HG03135 (cell line): ENCODE measurements at regions not wholly inside any gene's neighbourhood (a gene's known extent, or its start where the extent isn't known, plus 50 kb on each side); places are given as distances from the start of the nearest gene placed in this dataset.
"Not testable (repeated sequence)": the region's sequence is repeated elsewhere in the genome, so short reads cannot be mapped to it uniquely, and the experiment has no call there.

Source experiments
- ATAC-seq: cut with Tn5 transposase; IDR thresholded peaks from one replicate; pipeline ENCODE4 v1.9.1; 2021; ENCODE audit warnings: mild to moderate bottlenecking, moderate library complexity; ENCODE audit not compliant: unreplicated experiment

- no peak for ATAC-seq
Observed at GRCh38 chr16:66036793-66037715, 329.4 kb upstream of the CDH5 start.

DNA sequence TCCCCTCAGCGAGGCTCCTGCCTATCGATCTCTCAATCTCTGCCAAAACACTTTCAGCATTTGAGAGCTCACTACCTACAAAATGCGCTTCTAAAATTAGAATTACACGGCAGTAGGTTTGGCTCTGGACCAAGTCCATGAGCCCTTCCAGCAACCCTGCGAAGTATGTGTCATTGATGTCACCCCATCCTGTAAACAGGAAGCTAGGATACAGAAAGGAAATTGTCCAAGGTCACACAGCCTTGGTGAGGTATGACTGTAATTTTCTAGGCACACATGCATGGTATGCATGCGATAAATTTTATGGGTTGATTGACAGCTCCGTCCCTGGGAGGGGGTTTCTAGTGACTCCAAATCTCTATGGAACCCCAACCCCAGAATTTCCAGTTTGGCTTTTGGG, 330.3 kb upstream of the CDH5 start:
- no peak for ATAC-seq

DNA sequence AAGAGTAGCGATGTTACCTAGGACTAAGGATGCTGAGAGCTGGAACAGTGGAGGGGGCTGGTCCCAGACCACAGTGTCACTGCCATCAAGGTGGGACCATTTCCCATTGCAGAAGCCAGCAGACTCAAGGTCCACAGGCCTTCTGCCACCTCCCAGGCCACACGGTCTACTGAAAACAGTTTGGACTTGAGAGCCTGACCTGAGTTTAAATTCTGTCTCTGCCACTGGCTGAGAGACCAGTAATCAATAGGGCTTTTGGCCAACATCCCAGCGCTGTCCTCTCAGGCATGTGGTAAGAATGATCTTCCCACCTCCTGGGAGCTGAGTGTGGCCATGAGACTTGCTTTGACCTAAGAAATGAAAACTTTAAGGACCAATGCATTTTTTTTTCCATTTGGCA, 331.4 kb upstream of the CDH5 start:
- ATAC-seq, result no peak

- ATAC-seq, result no peak
Observed at GRCh38 chr16:66032841-66033240, 333.6 kb upstream of the CDH5 start.

- no peak for ATAC-seq
Observed at GRCh38 chr16:66030036-66030435, 336.5 kb upstream of the CDH5 start.

GRCh38 chr16:66028510-66029216, 337.8 kb upstream of the CDH5 start:
- ATAC-seq, result no peak

- no peak for ATAC-seq
Observed at GRCh38 chr16:66026787-66027330, 339.6 kb upstream of the CDH5 start.

DNA sequence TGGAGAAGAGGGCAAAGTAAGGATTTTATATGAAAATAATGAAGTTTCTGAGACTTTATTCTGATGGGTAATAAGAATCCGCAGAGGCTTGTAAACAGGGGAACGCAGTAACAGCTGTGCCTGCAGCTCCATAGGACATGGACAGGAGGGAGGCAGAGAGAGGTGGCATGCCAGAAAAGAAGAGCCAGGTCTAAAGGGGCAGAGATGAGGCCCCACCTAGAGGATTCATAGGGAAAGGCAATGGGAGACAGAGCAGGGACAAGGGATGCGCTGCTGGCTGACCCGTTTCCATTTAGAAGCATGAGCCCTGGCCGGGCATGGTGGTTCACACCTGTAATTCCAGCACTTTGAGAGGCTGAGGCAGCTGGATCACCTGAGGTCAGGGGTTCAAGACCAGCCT, 340.3 kb upstream of the CDH5 start:
- ATAC-seq, result no peak

- ATAC-seq, result no peak
Observed at GRCh38 chr16:66025751-66026150, 340.7 kb upstream of the CDH5 start.

DNA sequence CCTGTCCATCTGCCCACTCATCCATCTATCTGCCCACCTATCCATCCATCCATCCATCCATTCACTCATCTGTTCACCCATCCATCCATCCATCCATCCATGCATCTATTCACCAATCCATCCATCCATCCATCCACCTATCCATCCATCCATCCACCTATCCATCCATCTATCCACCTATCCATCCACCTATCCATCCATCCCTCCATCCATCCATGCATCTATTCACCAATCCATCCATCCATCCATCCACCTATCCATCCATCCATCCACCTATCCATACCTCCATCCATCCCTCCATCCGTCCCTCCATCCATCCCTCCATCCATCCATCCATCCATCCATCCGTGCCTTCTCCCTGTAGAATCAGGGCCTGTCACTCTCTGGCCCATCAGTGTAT, 341.9 kb upstream of the CDH5 start:
- not testable (repeated sequence) for ATAC-seq

DNA sequence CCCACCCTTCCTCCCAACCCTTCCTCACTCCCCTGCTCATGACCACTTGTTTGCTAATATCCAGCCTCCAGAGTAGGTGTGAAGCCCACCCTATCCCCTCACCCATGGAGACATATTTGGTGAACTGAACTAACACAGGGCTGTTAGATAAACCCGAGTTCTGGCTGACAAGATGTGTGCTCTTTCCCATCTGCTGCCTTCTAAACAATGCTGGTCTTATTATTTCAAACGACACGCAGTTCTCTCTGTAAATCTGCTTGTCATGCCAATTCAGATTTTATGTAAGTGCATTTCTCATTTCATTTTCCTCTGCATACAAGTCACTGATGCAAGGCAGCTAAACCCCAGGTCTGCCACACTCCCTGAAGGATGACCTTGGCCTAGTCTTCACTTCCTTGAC, 343.0 kb upstream of the CDH5 start:
- ATAC-seq, result no peak

DNA sequence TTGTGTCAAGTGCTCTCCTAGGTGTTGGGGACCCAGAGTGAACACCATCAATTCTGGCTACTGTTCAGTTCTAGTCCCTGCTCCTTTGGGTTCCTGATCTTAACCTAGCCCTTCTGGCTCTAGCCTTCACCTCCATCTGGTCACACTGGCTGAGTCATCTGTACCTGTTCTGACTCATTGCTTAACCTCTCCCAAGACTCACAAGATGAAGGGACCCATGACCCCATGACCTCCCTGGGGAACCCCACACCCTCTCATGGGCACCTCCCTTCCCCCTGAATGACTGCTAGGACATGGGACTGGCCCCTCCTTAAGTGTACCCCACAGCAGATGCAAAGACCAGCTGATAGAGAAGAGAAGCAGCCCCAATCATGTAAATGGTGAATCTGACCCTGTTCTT, 345.8 kb upstream of the CDH5 start:
- ATAC-seq, result no peak

DNA sequence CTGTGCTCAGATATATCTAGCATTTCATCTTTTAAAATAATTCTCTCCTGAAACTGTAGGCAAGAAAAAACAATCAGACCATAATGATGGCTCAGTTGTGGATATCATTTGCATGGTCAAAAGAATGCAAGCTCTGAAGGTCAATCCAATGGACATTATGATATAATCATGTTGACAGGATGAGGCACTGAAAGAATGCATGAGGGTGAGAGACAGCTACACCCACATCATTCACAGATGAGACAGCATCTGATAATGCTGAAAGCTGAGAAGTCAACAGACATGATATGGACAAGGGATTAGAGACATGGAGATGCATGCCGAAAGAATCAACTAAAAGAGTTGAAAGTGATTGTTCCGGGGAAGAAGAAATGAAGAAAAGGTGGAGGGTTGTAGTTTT, 346.4 kb upstream of the CDH5 start:
- ATAC-seq, result no peak

- ATAC-seq, result not testable (repeated sequence)
Observed at GRCh38 chr16:66019502-66019901, 347.0 kb upstream of the CDH5 start.

- ATAC-seq, result no peak
Observed at GRCh38 chr16:66014221-66014620, 352.3 kb upstream of the CDH5 start.

DNA sequence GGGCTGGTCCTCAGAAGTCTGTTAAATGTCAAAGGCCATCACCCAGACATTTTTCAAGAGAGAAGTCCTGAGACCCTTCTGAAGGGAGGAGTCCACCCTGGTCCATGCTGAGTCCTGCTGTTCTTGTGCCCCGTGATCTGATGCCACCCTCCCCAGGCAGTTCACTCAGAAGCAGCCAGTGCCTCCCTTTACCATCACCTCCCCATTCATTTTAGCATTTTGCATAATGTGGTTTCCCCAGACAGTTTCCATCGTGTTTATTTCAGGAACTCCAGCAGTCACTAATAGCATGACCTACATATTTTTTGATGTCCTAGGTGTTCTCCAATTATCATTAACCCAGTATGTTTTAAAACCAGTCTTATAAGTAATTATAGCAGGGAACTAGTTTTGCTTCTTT, 353.0 kb upstream of the CDH5 start:
- ATAC-seq, result no peak

GRCh38 chr16:66008136-66008535, 358.4 kb upstream of the CDH5 start:
- no peak for ATAC-seq

GRCh38 chr16:66007717-66008116, 358.8 kb upstream of the CDH5 start:
- ATAC-seq, result no peak

GRCh38 chr16:66006485-66006884, 360.0 kb upstream of the CDH5 start:
- ATAC-seq, result no peak

GRCh38 chr16:66004699-66005098, 361.8 kb upstream of the CDH5 start:
- no peak for ATAC-seq

- ATAC-seq, result no peak
Observed at GRCh38 chr16:66003201-66003600, 363.3 kb upstream of the CDH5 start.

GRCh38 chr16:66002601-66003000, 363.9 kb upstream of the CDH5 start:
- ATAC-seq, result no peak
